H9 (cell line): ENCODE measurements at regions not wholly inside any gene's neighbourhood (a gene's known extent, or its start where the extent isn't known, plus 50 kb on each side); places are given as distances from the start of the nearest gene placed in this dataset.

Experiments
- DNase-seq: peaks from one replicate; pipeline ENCODE4 v3.0.0-alpha.2; 2017
- H2AFZ ChIP-seq: one replicate; pipeline ENCODE4 v1.6.1; 2013; ENCODE audit warnings: mild to moderate bottlenecking, low read length, control low read depth, moderate library complexity
- H2AK5ac ChIP-seq: 2 replicates; pipeline ENCODE4 v1.6.1; 2013; ENCODE audit warnings: low read length, control low read depth, mixed read lengths; ENCODE audit not compliant: insufficient read length
- H2BK120ac ChIP-seq: one replicate; pipeline ENCODE4 v1.6.1; 2013; ENCODE audit warnings: low read depth, mild to moderate bottlenecking, low read length, control low read depth, inconsistent platforms; ENCODE audit not compliant: poor library complexity, severe bottlenecking
- H2BK12ac ChIP-seq: 2 replicates; pipeline ENCODE4 v1.6.1; 2013; ENCODE audit warnings: low read length, control low read depth, mixed read lengths, low read depth; ENCODE audit not compliant: insufficient read length
- H2BK15ac ChIP-seq: 2 replicates; pipeline ENCODE4 v1.6.1; 2013; ENCODE audit warnings: low read depth, low read length, control low read depth
- H2BK20ac ChIP-seq: one replicate; pipeline ENCODE4 v1.6.1; 2013; ENCODE audit warnings: low read depth, mild to moderate bottlenecking, low read length, control low read depth, inconsistent platforms; ENCODE audit not compliant: poor library complexity, severe bottlenecking
- H2BK5ac ChIP-seq: 2 replicates; pipeline ENCODE4 v1.6.1; 2013; ENCODE audit warnings: low read length, control low read depth, mixed read lengths; ENCODE audit not compliant: insufficient read length
- H3K14ac ChIP-seq: 2 replicates; pipeline ENCODE4 v1.6.1; 2013; ENCODE audit warnings: low read length, control low read depth; ENCODE audit not compliant: insufficient read depth
- H3K18ac ChIP-seq: 2 replicates; pipeline ENCODE4 v1.6.1; 2013; ENCODE audit warnings: low read depth, mild to moderate bottlenecking, mixed read lengths, low read length, control low read depth; ENCODE audit not compliant: insufficient read length
- H3K23ac ChIP-seq: 2 replicates; pipeline ENCODE4 v1.6.1; 2013; ENCODE audit warnings: low read length, control low read depth, mixed read lengths, low read depth; ENCODE audit not compliant: insufficient read length
- H3K23me2 ChIP-seq: 2 replicates; pipeline ENCODE4 v1.6.1; 2013; ENCODE audit warnings: low read depth, mild to moderate bottlenecking, mixed read lengths, low read length, control low read depth; ENCODE audit not compliant: insufficient read length, poor library complexity, severe bottlenecking
- H3K27ac ChIP-seq: 2 replicates; pipeline ENCODE4 v1.5.1; 2013; ENCODE audit warnings: low read length, control low read depth, mixed read lengths, low read depth; ENCODE audit not compliant: insufficient read length
- H3K27me3 ChIP-seq: 2 replicates; pipeline ENCODE4 v1.6.1; 2013; ENCODE audit warnings: low read length, control low read depth, inconsistent platforms; ENCODE audit not compliant: insufficient read depth
- H3K4ac ChIP-seq: 2 replicates; pipeline ENCODE4 v1.6.1; 2013; ENCODE audit warnings: low read depth, mild to moderate bottlenecking, control low read depth, inconsistent platforms, low read length, moderate library complexity
- H3K4me1 ChIP-seq: 2 replicates; pipeline ENCODE4 v1.6.1; 2013; ENCODE audit warnings: low read length, control low read depth, inconsistent platforms; ENCODE audit not compliant: insufficient read depth
- H3K4me2 ChIP-seq: 2 replicates; pipeline ENCODE4 v1.6.1; 2013; ENCODE audit warnings: low read length, control low read depth, mixed read lengths; ENCODE audit not compliant: insufficient read length, insufficient read depth
- H3K56ac ChIP-seq: 2 replicates; pipeline ENCODE4 v1.6.1; 2013; ENCODE audit warnings: low read depth, mild to moderate bottlenecking, mixed read lengths, low read length, control low read depth; ENCODE audit not compliant: insufficient read length
- H3K79me1 ChIP-seq: 2 replicates; pipeline ENCODE4 v1.6.1; 2013; ENCODE audit warnings: low read depth, mild to moderate bottlenecking, moderate library complexity, low read length, control low read depth, inconsistent platforms; ENCODE audit not compliant: insufficient read depth, poor library complexity, severe bottlenecking
- H3K79me2 ChIP-seq: 2 replicates; pipeline ENCODE4 v1.6.1; 2013; ENCODE audit warnings: low read length, control low read depth, inconsistent platforms; ENCODE audit not compliant: insufficient read depth
- H3K9ac ChIP-seq: 2 replicates; pipeline ENCODE4 v1.6.1; 2013; ENCODE audit warnings: low read length, control low read depth, mixed read lengths; ENCODE audit not compliant: insufficient read length; ENCODE audit errors: extremely low read depth
- H3K9me3 ChIP-seq: one replicate; pipeline ENCODE4 v1.6.1; 2013; ENCODE audit warnings: low read depth, low read length, inconsistent platforms; ENCODE audit not compliant: control insufficient read depth
- H3T11ph ChIP-seq: one replicate; pipeline ENCODE4 v1.6.1; 2013; ENCODE audit warnings: mild to moderate bottlenecking, low read length, control low read depth, inconsistent platforms
- H4K20me1 ChIP-seq: one replicate; pipeline ENCODE4 v1.6.1; 2013; ENCODE audit not compliant: control insufficient read depth, insufficient read length, insufficient read depth
- H4K5ac ChIP-seq: 2 replicates; pipeline ENCODE4 v1.6.1; 2013; ENCODE audit warnings: low read depth, mild to moderate bottlenecking, mixed read lengths, low read length, control low read depth; ENCODE audit not compliant: insufficient read length
- H4K8ac ChIP-seq: replicated peaks from 2 replicates; pipeline ENCODE4 v1.6.1; 2013; ENCODE audit warnings: low read length, control low read depth, mixed read lengths, low read depth; ENCODE audit not compliant: insufficient read length
- H4K91ac ChIP-seq: 2 replicates; pipeline ENCODE4 v1.6.1; 2013; ENCODE audit warnings: low read depth, mild to moderate bottlenecking, moderate library complexity, mixed read lengths, low read length, control low read depth; ENCODE audit not compliant: insufficient read length
- H3K27ac Mint-ChIP-seq, 3 experiments: 2 replicates in 2 of 3; 3 replicates in 1 of 3; pipeline ENCODE4 v1.8.0; 2020 to 2021; ENCODE audit warnings: mixed read lengths in 3 of 3, mild to moderate bottlenecking in 1 of 3, moderate library complexity in 1 of 3
- H3K27me3 Mint-ChIP-seq: 2 replicates; pipeline ENCODE4 v1.8.0; 2021; ENCODE audit warnings: low read depth, mild to moderate bottlenecking, moderate library complexity, mixed read lengths
- H3K36me3 Mint-ChIP-seq, 3 experiments: 2 replicates in 2 of 3; 3 replicates in 1 of 3; pipeline ENCODE4 v1.8.0; 2020 to 2021; ENCODE audit warnings: low read depth in 3 of 3, mixed read lengths in 3 of 3; ENCODE audit not compliant: insufficient read depth in 1 of 3
- H3K4me1 Mint-ChIP-seq, 2 experiments: 2 replicates each; pipeline ENCODE4 v1.8.0; 2020; ENCODE audit warnings: mixed read lengths in 2 of 2
- H3K4me3 Mint-ChIP-seq, 2 experiments: 2 replicates in 1 of 2; 3 replicates in 1 of 2; pipeline ENCODE4 v1.8.0; 2020 to 2021; ENCODE audit warnings: mild to moderate bottlenecking in 2 of 2, mixed read lengths in 2 of 2, moderate library complexity in 1 of 2
- H3K9me3 Mint-ChIP-seq, 2 experiments: 2 replicates in 1 of 2; 3 replicates in 1 of 2; pipeline ENCODE4 v1.8.0; 2020; ENCODE audit warnings: mild to moderate bottlenecking in 2 of 2, mixed read lengths in 2 of 2, moderate library complexity in 1 of 2
- CTCF ChIP-seq: fragments of 200-600 bp; sonication (generic); conservative IDR thresholded peaks from 3 replicates; pipeline ENCODE4 v1.8.0; 2021; ENCODE audit warnings: antibody characterized with exemption, mild to moderate bottlenecking
- WGBS: extraction: QIAGEN DNeasy Blood & Tissue Kit; methylation state at CpG from one replicate; pipeline ENCODE4 v1.1.7; 2013; ENCODE audit warnings: missing lambda C conversion rate, low lambda C conversion rate, mixed read lengths; ENCODE audit not compliant: insufficient read length; ENCODE audit errors: extremely low coverage; 5-methylcytosine and 5-hydroxymethylcytosine counted together

DNA sequence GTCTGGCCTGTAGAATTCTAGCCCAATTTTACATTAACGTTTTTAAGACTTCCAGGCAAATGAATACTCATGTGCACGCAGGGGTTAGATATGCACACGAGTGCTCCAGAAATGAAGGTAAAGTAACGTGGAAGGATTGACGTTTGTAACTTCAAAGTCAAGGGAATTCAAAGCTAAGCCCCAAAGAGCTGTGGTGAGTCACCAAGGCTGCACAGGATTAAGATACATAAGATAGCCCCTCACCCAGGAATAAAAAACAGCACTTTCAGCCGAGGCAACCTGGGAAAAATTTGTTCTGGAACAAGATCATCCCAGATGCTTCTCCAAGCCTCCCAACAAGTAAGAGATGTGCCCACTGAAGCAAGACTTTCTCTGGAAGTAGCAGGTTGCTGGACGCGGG is 259.6 kb upstream of the PLXNA2 start:
- H3T11ph ChIP-seq = no peak overlapping the region
- H4K20me1 ChIP-seq = no peaks in the 10 kb centered on the region
- H3K27me3 ChIP-seq = no peaks in the 10 kb centered on the region
- H3K4ac ChIP-seq = no peak overlapping the region
- H2AFZ ChIP-seq = no peak overlapping the region
- H4K8ac ChIP-seq = no peak overlapping the region
- H3K4me1 Mint-ChIP-seq = peaks cover 2 to 6% of the 10 kb centered on the region in 2 experiments; a peak in 2 of 4 replicates
- WGBS = no CpG with 5 or more reads among the region's 8 CpGs
- no peak for DNase-seq
- H3K23ac ChIP-seq = no peak overlapping the region
- no peak overlapping the region for H3K4me2 ChIP-seq
- H2BK20ac ChIP-seq = no peak overlapping the region
- no peak overlapping the region for H2BK120ac ChIP-seq
- no peak for TF ChIP-seq CTCF
- no peak overlapping the region for H3K9ac ChIP-seq
- H3K27ac ChIP-seq = no peak overlapping the region
- H3K79me1 ChIP-seq = no peaks in the 10 kb centered on the region
- H4K5ac ChIP-seq = no peak overlapping the region
- no peak overlapping the region for H4K91ac ChIP-seq
- no peaks in the 10 kb centered on the region for H3K9me3 Mint-ChIP-seq
- H3K4me3 Mint-ChIP-seq = no peak overlapping the region
- H3K4me1 ChIP-seq = no peaks in the 10 kb centered on the region
- H3K18ac ChIP-seq = no peak overlapping the region
- H2BK5ac ChIP-seq = no peak overlapping the region
- H3K27ac Mint-ChIP-seq = no peak overlapping the region
- H3K23me2 ChIP-seq = no peaks in the 10 kb centered on the region
- peaks cover 3% of the 10 kb centered on the region; the same call in 1 of the 2 replicates for H3K27me3 Mint-ChIP-seq
- H2BK15ac ChIP-seq = no peak overlapping the region
- no peaks in the 10 kb centered on the region for H3K36me3 Mint-ChIP-seq
- no peak overlapping the region for H3K56ac ChIP-seq
- no peak overlapping the region for H3K14ac ChIP-seq
- no peak overlapping the region for H2BK12ac ChIP-seq
- no peak overlapping the region for H2AK5ac ChIP-seq
- no peaks in the 10 kb centered on the region for H3K9me3 ChIP-seq
- no peaks in the 10 kb centered on the region for H3K79me2 ChIP-seq
